GM21619 (cell line): ENCODE measurements at regions not wholly inside any gene's neighbourhood (a gene's known extent, or its start where the extent isn't known, plus 50 kb on each side); places are given as distances from the start of the nearest gene placed in this dataset.

Source experiments
- ATAC-seq: cut with Tn5 transposase; IDR thresholded peaks from one replicate; pipeline ENCODE4 v1.9.1; 2021; ENCODE audit not compliant: unreplicated experiment

- ATAC-seq = peak; percentile 58
These were observed 90.9 kb upstream of the CCDC196 start for GRCh38 chr14:66395300-66395699.

- no peak for ATAC-seq
These were observed 90.0 kb upstream of the CCDC196 start for GRCh38 chr14:66396164-66396563.

- no peak for ATAC-seq
These were observed 87.7 kb upstream of the CCDC196 start for GRCh38 chr14:66398437-66398836.

GRCh38 chr14:66401449-66402095, 84.6 kb upstream of the CCDC196 start:
- no peak for ATAC-seq

GRCh38 chr14:66403183-66403582, 83.0 kb upstream of the CCDC196 start:
- no peak for ATAC-seq

- ATAC-seq = no peak
These were observed 82.1 kb upstream of the CCDC196 start for GRCh38 chr14:66404051-66404545.

- no peak for ATAC-seq
These were observed 81.0 kb upstream of the CCDC196 start for GRCh38 chr14:66405158-66405557.

GRCh38 chr14:66413901-66414300, 72.3 kb upstream of the CCDC196 start:
- no peak for ATAC-seq

GRCh38 chr14:66414511-66414910, 71.7 kb upstream of the CCDC196 start:
- no peak for ATAC-seq

- no peak for ATAC-seq
These were observed 65.7 kb upstream of the CCDC196 start for GRCh38 chr14:66420251-66421006.

- no peak for ATAC-seq
These were observed 63.9 kb upstream of the CCDC196 start for GRCh38 chr14:66421990-66422946.

GRCh38 chr14:66425402-66425801, 60.8 kb upstream of the CCDC196 start:
- ATAC-seq = no peak

- no peak for ATAC-seq
These were observed 59.7 kb upstream of the CCDC196 start for GRCh38 chr14:66426451-66426850.

GRCh38 chr14:66432334-66432733, 53.8 kb upstream of the CCDC196 start:
- no peak for ATAC-seq

- ATAC-seq = no peak
These were observed 51.7 kb upstream of the CCDC196 start for GRCh38 chr14:66434464-66434863.

- ATAC-seq = no peak
These were observed 50.5 kb upstream of the CCDC196 start for GRCh38 chr14:66435683-66436082.
